Osteocyte (in vitro differentiated cells): ENCODE measurements at regions not wholly inside any gene's neighbourhood (a gene's known extent, or its start where the extent isn't known, plus 50 kb on each side); places are given as distances from the start of the nearest gene placed in this dataset.

ENCODE experiments used
- DNase-seq: peaks from one replicate; pipeline ENCODE4 v3.0.0; 2021; ENCODE audit warnings: mixed read lengths; ENCODE audit not compliant: unreplicated experiment; ENCODE audit errors: extremely low spot score
- H3K27ac Mint-ChIP-seq: one replicate; pipeline ENCODE4 v1.8.0; 2021; ENCODE audit warnings: mild to moderate bottlenecking, mixed read lengths; ENCODE audit not compliant: unreplicated experiment
- H3K27me3 Mint-ChIP-seq: one replicate; pipeline ENCODE4 v1.8.0; 2021; ENCODE audit warnings: mixed read lengths; ENCODE audit not compliant: unreplicated experiment
- H3K36me3 Mint-ChIP-seq: one replicate; pipeline ENCODE4 v1.8.0; 2021; ENCODE audit warnings: mixed read lengths; ENCODE audit not compliant: unreplicated experiment
- H3K4me1 Mint-ChIP-seq: one replicate; pipeline ENCODE4 v1.8.0; 2021; ENCODE audit warnings: mixed read lengths; ENCODE audit not compliant: unreplicated experiment
- H3K4me3 Mint-ChIP-seq: one replicate; pipeline ENCODE4 v1.8.0; 2021; ENCODE audit warnings: mild to moderate bottlenecking, moderate library complexity, mixed read lengths; ENCODE audit not compliant: unreplicated experiment
- H3K9me3 Mint-ChIP-seq: one replicate; pipeline ENCODE4 v1.8.0; 2021; ENCODE audit warnings: mixed read lengths; ENCODE audit not compliant: unreplicated experiment
- CTCF ChIP-seq: fragments of 200-600 bp; sonication (generic); IDR thresholded peaks from 2 replicates; pipeline ENCODE4 v1.5.0; 2021; ENCODE audit warnings: antibody characterized with exemption, mild to moderate bottlenecking, moderate library complexity

- no peak for DNase-seq
- Mint-ChIP-seq H3K27me3 (no peaks in the 10 kb centered on the region), H3K27ac (no peak overlapping the region), H3K36me3 (no peaks in the 10 kb centered on the region), H3K4me3 (no peak overlapping the region), H3K9me3 (peaks cover 12% of the 10 kb centered on the region), H3K4me1 (peaks cover 2% of the 10 kb centered on the region)
- no peak for TF ChIP-seq CTCF
Observed at GRCh38 chr9:79061752-79062616, 509.8 kb upstream of the TLE4 start.

GRCh38 chr9:79073201-79073600, 498.6 kb upstream of the TLE4 start:
- peaks cover 2% of the 10 kb centered on the region for H3K36me3 Mint-ChIP-seq
- no peaks in the 10 kb centered on the region for H3K27me3 Mint-ChIP-seq
- DNase-seq, result no peak

GRCh38 chr9:79080536-79080935, 491.2 kb upstream of the TLE4 start:
- Mint-ChIP-seq H3K4me3 (no peak overlapping the region), H3K27me3 (no peaks in the 10 kb centered on the region), H3K9me3 (no peaks in the 10 kb centered on the region), H3K36me3 (no peaks in the 10 kb centered on the region), H3K27ac (no peak overlapping the region), H3K4me1 (no peaks in the 10 kb centered on the region)
- no peak for DNase-seq
- no peak for TF ChIP-seq CTCF

More at GRCh38 chr9:79073201-79073600, 498.6 kb upstream of the TLE4 start:
- Mint-ChIP-seq H3K4me3 (no peak overlapping the region), H3K4me1 (no peaks in the 10 kb centered on the region), H3K27ac (no peak overlapping the region), H3K9me3 (peaks cover 5% of the 10 kb centered on the region)
- TF ChIP-seq CTCF, result no peak

- H3K9me3 Mint-ChIP-seq, result peaks cover 5% of the 10 kb centered on the region
Observed at GRCh38 chr9:79083621-79084020, 488.1 kb upstream of the TLE4 start.

More at GRCh38 chr9:79083621-79084020, 488.1 kb upstream of the TLE4 start:
- H3K4me3 Mint-ChIP-seq, result no peak overlapping the region
- TF ChIP-seq CTCF, result no peak
- H3K36me3 Mint-ChIP-seq, result peaks cover 3% of the 10 kb centered on the region
- no peaks in the 10 kb centered on the region for H3K4me1 Mint-ChIP-seq
- no peak for DNase-seq
- H3K27me3 Mint-ChIP-seq, result no peaks in the 10 kb centered on the region
- no peak overlapping the region for H3K27ac Mint-ChIP-seq
